ENCODE measurements at regions not wholly inside any gene's neighbourhood (a gene's known extent, or its start where the extent isn't known, plus 50 kb on each side); places are given as distances from the start of the nearest gene placed in this dataset.

GRCh38 chr2:67752969-67753368 lies 309.8 kb downstream of the C1D start:
- Histone ChIP-seq H3K4me3 (replicated peaks; ENCODE audit: low read depth, low read length) (no peak overlapping the region), H3K27me3 (replicated peaks; ENCODE audit: control insufficient read depth, insufficient read depth, low read length) (no peaks in the 10 kb centered on the region; the same call in 1 of the 2 replicates), H3K36me3 (ENCODE audit: control insufficient read depth, insufficient read depth, low read length) (no peaks in the 10 kb centered on the region)
- no peak for TF ChIP-seq CTCF (IDR thresholded peaks at IDR 0.05; ENCODE audit: insufficient read depth, low read length, poor library complexity, severe bottlenecking)
- DNase-seq (ENCODE audit: extremely low read depth, insufficient read length) = no peak

- H3K27me3 ChIP-seq (replicated peaks; ENCODE audit: control insufficient read depth, insufficient read depth, low read length) = no peaks in the 10 kb centered on the region; the same call in 1 of the 2 replicates
- no peak for TF ChIP-seq CTCF (IDR thresholded peaks at IDR 0.05; ENCODE audit: insufficient read depth, low read length, poor library complexity, severe bottlenecking)
- no peaks in the 10 kb centered on the region for H3K36me3 ChIP-seq (ENCODE audit: control insufficient read depth, insufficient read depth, low read length)
- H3K4me3 ChIP-seq (replicated peaks; ENCODE audit: low read depth, low read length) = no peak overlapping the region
- DNase-seq (ENCODE audit: extremely low read depth, insufficient read length) = no peak
Measured at GRCh38 chr2:67755156-67755882, 307.5 kb downstream of the C1D start.

GRCh38 chr2:67760995-67761394 lies 301.8 kb downstream of the C1D start:
- no peaks in the 10 kb centered on the region for H3K36me3 ChIP-seq (ENCODE audit: control insufficient read depth, insufficient read depth, low read length)
- no peaks in the 10 kb centered on the region; the same call in 1 of the 2 replicates for H3K27me3 ChIP-seq (replicated peaks; ENCODE audit: control insufficient read depth, insufficient read depth, low read length)
- DNase-seq (ENCODE audit: extremely low read depth, insufficient read length) = no peak
- no peak for TF ChIP-seq CTCF (IDR thresholded peaks at IDR 0.05; ENCODE audit: insufficient read depth, low read length, poor library complexity, severe bottlenecking)
- no peak overlapping the region for H3K4me3 ChIP-seq (replicated peaks; ENCODE audit: low read depth, low read length)

GRCh38 chr2:67771380-67771779 lies 291.4 kb downstream of the C1D start:
- Histone ChIP-seq H3K36me3 (ENCODE audit: control insufficient read depth, insufficient read depth, low read length) (no peaks in the 10 kb centered on the region), H3K27me3 (replicated peaks; ENCODE audit: control insufficient read depth, insufficient read depth, low read length) (no peaks in the 10 kb centered on the region), H3K4me3 (replicated peaks; ENCODE audit: low read depth, low read length) (no peak overlapping the region)
- DNase-seq (ENCODE audit: extremely low read depth, insufficient read length) = no peak
- TF ChIP-seq CTCF (IDR thresholded peaks at IDR 0.05; ENCODE audit: insufficient read depth, low read length, poor library complexity, severe bottlenecking) = no peak

- TF ChIP-seq CTCF (IDR thresholded peaks at IDR 0.05; ENCODE audit: insufficient read depth, low read length, poor library complexity, severe bottlenecking) = no peak
- no peak overlapping the region for H3K4me3 ChIP-seq (replicated peaks; ENCODE audit: low read depth, low read length)
Measured at GRCh38 chr2:67772216-67773170, 290.3 kb downstream of the C1D start.

More at GRCh38 chr2:67772216-67773170, 290.3 kb downstream of the C1D start:
- no peak for DNase-seq (ENCODE audit: extremely low read depth, insufficient read length)
- H3K36me3 ChIP-seq (ENCODE audit: control insufficient read depth, insufficient read depth, low read length) = no peaks in the 10 kb centered on the region
- no peaks in the 10 kb centered on the region for H3K27me3 ChIP-seq (replicated peaks; ENCODE audit: control insufficient read depth, insufficient read depth, low read length)
